ENCODE measurements at regions not wholly inside any gene's neighbourhood (a gene's known extent, or its start where the extent isn't known, plus 50 kb on each side); places are given as distances from the start of the nearest gene placed in this dataset.
A peak's percentile ranks its signal among the peaks of the same experiment; 100 is the strongest.
"Not testable (repeated sequence)": the region's sequence is repeated elsewhere in the genome, so short reads cannot be mapped to it uniquely, and the experiment has no call there.

- no peak for FAIRE-seq
These were observed 145.9 kb downstream of the ALX1 start for GRCh38 chr12:85425926-85426325.

- not testable (repeated sequence) for FAIRE-seq
These were observed 153.1 kb downstream of the ALX1 start for GRCh38 chr12:85433148-85433547.

- no peak for FAIRE-seq
These were observed 160.3 kb downstream of the ALX1 start for GRCh38 chr12:85440271-85440670.

- FAIRE-seq: no peak
These were observed 161.0 kb downstream of the ALX1 start for GRCh38 chr12:85441025-85441424.

GRCh38 chr12:85441741-85442140 is 161.7 kb downstream of the ALX1 start:
- no peak for FAIRE-seq

GRCh38 chr12:85445060-85445938 is 165.3 kb downstream of the ALX1 start:
- no peak for FAIRE-seq

GRCh38 chr12:85448031-85448430 is 168.0 kb downstream of the ALX1 start:
- no peak for FAIRE-seq

- FAIRE-seq: no peak
These were observed 168.6 kb downstream of the ALX1 start for GRCh38 chr12:85448548-85449139.

GRCh38 chr12:85457016-85457415 is 177.0 kb downstream of the ALX1 start:
- FAIRE-seq: no peak

- no peak for FAIRE-seq
These were observed 181.1 kb downstream of the ALX1 start for GRCh38 chr12:85461127-85461526.

GRCh38 chr12:85462888-85463287 is 182.9 kb downstream of the ALX1 start:
- FAIRE-seq: no peak

GRCh38 chr12:85466890-85467289 is 186.9 kb downstream of the ALX1 start:
- no peak for FAIRE-seq

GRCh38 chr12:85468356-85469157 is 188.5 kb downstream of the ALX1 start:
- FAIRE-seq: no peak

GRCh38 chr12:85469158-85470086 is 189.4 kb downstream of the ALX1 start:
- FAIRE-seq: not testable (repeated sequence)

- peak; percentile 66 for FAIRE-seq
These were observed 195.3 kb downstream of the ALX1 start for GRCh38 chr12:85475277-85475676.

GRCh38 chr12:85476756-85477155 is 196.7 kb downstream of the ALX1 start:
- no peak for FAIRE-seq

GRCh38 chr12:85484387-85484786 is 204.4 kb downstream of the ALX1 start:
- no peak for FAIRE-seq

GRCh38 chr12:85489194-85489593 is 209.2 kb downstream of the ALX1 start:
- no peak for FAIRE-seq

GRCh38 chr12:85504164-85504563 is 224.1 kb downstream of the ALX1 start:
- FAIRE-seq: no peak

GRCh38 chr12:85504624-85505023 is 224.6 kb downstream of the ALX1 start:
- FAIRE-seq: no peak

- no peak for FAIRE-seq
These were observed 227.4 kb downstream of the ALX1 start for GRCh38 chr12:85507456-85507855.
